Activated CD4-positive, alpha-beta T cell treated with anti-CD3 and anti-CD28 coated beads, Interleukin-2, amount 50 U/mL, for 24 hours (primary cell): ENCODE measurements at regions not wholly inside any gene's neighbourhood (a gene's known extent, or its start where the extent isn't known, plus 50 kb on each side); places are given as distances from the start of the nearest gene placed in this dataset.

Source experiments
- DNase-seq, 2 donors: peaks; one replicate each; pipeline ENCODE4 v3.0.0-alpha.2; 2020; ENCODE audit warnings: low read depth in 1 of 2, low spot score in 1 of 2

GRCh38 chr2:145343287-145343686 is 823.4 kb upstream of the ZEB2 start:
- no peak for DNase-seq

GRCh38 chr2:145341536-145341935 is 821.6 kb upstream of the ZEB2 start:
- no peak for DNase-seq

GRCh38 chr2:145339646-145340045 is 819.7 kb upstream of the ZEB2 start:
- no peak for DNase-seq

- DNase-seq = no peak
These were observed 812.4 kb upstream of the ZEB2 start for GRCh38 chr2:145332210-145332898.

GRCh38 chr2:145329971-145330370 is 810.1 kb upstream of the ZEB2 start:
- no peak for DNase-seq

GRCh38 chr2:145325485-145325884 is 805.6 kb upstream of the ZEB2 start:
- no peak for DNase-seq

GRCh38 chr2:145324748-145325147 is 804.8 kb upstream of the ZEB2 start:
- DNase-seq = no peak

- no peak for DNase-seq
These were observed 803.6 kb upstream of the ZEB2 start for GRCh38 chr2:145323512-145323911.

- no peak for DNase-seq
These were observed 801.4 kb upstream of the ZEB2 start for GRCh38 chr2:145321344-145321743.

GRCh38 chr2:145316496-145316895 is 796.6 kb upstream of the ZEB2 start:
- no peak for DNase-seq

GRCh38 chr2:145315053-145315452 is 795.1 kb upstream of the ZEB2 start:
- DNase-seq = no peak

GRCh38 chr2:145314119-145314633 is 794.3 kb upstream of the ZEB2 start:
- no peak for DNase-seq

GRCh38 chr2:145305889-145306288 is 786.0 kb upstream of the ZEB2 start:
- DNase-seq = no peak

- DNase-seq = no peak
These were observed 784.6 kb upstream of the ZEB2 start for GRCh38 chr2:145304501-145304900.

GRCh38 chr2:145303536-145303935 is 783.6 kb upstream of the ZEB2 start:
- DNase-seq = no peak

GRCh38 chr2:145302886-145303285 is 783.0 kb upstream of the ZEB2 start:
- no peak for DNase-seq

- DNase-seq = no peak
These were observed 782.5 kb upstream of the ZEB2 start for GRCh38 chr2:145302451-145302850.

GRCh38 chr2:145299368-145299767 is 779.4 kb upstream of the ZEB2 start:
- DNase-seq = no peak

GRCh38 chr2:145292166-145292565 is 772.2 kb upstream of the ZEB2 start:
- DNase-seq = no peak

- DNase-seq = no peak
These were observed 771.1 kb upstream of the ZEB2 start for GRCh38 chr2:145290986-145291385.

GRCh38 chr2:145289946-145290345 is 770.0 kb upstream of the ZEB2 start:
- DNase-seq = no peak

GRCh38 chr2:145288650-145289496 is 769.0 kb upstream of the ZEB2 start:
- DNase-seq = no peak
